Stomach (tissue), 4 donors: ENCODE measurements at regions not wholly inside any gene's neighbourhood (a gene's known extent, or its start where the extent isn't known, plus 50 kb on each side); places are given as distances from the start of the nearest gene placed in this dataset.

Experiments
- CTCF ChIP-seq, 7 experiments: fragments of 450-650 bp in 4 of 7; fragments of 200-600 bp in 3 of 7; sonication (generic) in 3 of 7; IDR thresholded peaks; one replicate each; pipeline ENCODE4 v1.5.1; 2016 to 2019; ENCODE audit warnings: antibody characterized with exemption in 7 of 7, control low read depth in 2 of 7, mild to moderate bottlenecking in 1 of 7
- EP300 ChIP-seq: sonication (generic); formaldehyde crosslinking; IDR thresholded peaks from one replicate; pipeline ENCODE4 v1.6.1; 2017; ENCODE audit warnings: antibody characterized with exemption
- POLR2A ChIP-seq, 4 donors: fragments of 450-650 bp; IDR thresholded peaks; one replicate each; pipeline ENCODE4 v1.6.1; 2016; ENCODE audit warnings: antibody characterized with exemption in 4 of 4, control low read depth in 2 of 4, mild to moderate bottlenecking in 1 of 4, moderate library complexity in 1 of 4

- no peak for TF ChIP-seq CTCF (IDR thresholded peaks at IDR 0.05)
- no peak for TF ChIP-seq POLR2A (IDR thresholded peaks at IDR 0.05)
- TF ChIP-seq EP300 = no peak
Measured at GRCh38 chr15:88383354-88383753, 83.8 kb downstream of the MRPL46 start.
